WTC11 (cell line): ENCODE measurements at regions not wholly inside any gene's neighbourhood (a gene's known extent, or its start where the extent isn't known, plus 50 kb on each side); places are given as distances from the start of the nearest gene placed in this dataset.

Experiments used
- ATF6 ChIP-seq: sonication (generic); formaldehyde crosslinking; IDR thresholded peaks from 2 replicates; pipeline ENCODE4 v1.8.1; 2023; ENCODE audit warnings: mild to moderate bottlenecking, missing genetic modification reagents
- CTCF ChIP-seq: fragments of 200-600 bp; IDR thresholded peaks from 2 replicates; pipeline ENCODE4 v1.8.0; 2022; ENCODE audit warnings: antibody characterized with exemption
- NR3C1 ChIP-seq: sonication (generic); formaldehyde crosslinking; conservative IDR thresholded peaks from 2 replicates; pipeline ENCODE4 v1.8.1; 2023; ENCODE audit warnings: low read depth, mild to moderate bottlenecking, missing genetic modification reagents
- ZBTB21 ChIP-seq: sonication (generic); formaldehyde crosslinking; IDR thresholded peaks from 2 replicates; pipeline ENCODE4 v1.8.1; 2023; ENCODE audit warnings: mild to moderate bottlenecking, missing genetic modification reagents, borderline replicate concordance
- TF ChIP-seq, protein P1 (sequence below): sonication (generic); formaldehyde crosslinking; IDR thresholded peaks from 2 replicates; pipeline ENCODE4 v1.8.0; 2022; ENCODE audit warnings: mild to moderate bottlenecking, missing genetic modification reagents
- TF ChIP-seq, protein P2 (sequence below): sonication (generic); formaldehyde crosslinking; IDR thresholded peaks from 2 replicates; pipeline ENCODE4 v1.8.0; 2023; ENCODE audit warnings: missing genetic modification reagents, mild to moderate bottlenecking, borderline replicate concordance

GRCh38 chr6:16914184-16914583 is 152.9 kb upstream of the ATXN1 start:
- no peak for TF ChIP-seq ATF6 (CRISPR knock-in tag)
- no peak for TF ChIP-seq CTCF
- TF ChIP-seq, protein P1, sequence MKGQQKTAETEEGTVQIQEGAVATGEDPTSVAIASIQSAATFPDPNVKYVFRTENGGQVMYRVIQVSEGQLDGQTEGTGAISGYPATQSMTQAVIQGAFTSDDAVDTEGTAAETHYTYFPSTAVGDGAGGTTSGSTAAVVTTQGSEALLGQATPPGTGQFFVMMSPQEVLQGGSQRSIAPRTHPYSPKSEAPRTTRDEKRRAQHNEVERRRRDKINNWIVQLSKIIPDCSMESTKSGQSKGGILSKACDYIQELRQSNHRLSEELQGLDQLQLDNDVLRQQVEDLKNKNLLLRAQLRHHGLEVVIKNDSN (CRISPR knock-in tag), result no peak
- TF ChIP-seq ZBTB21, result no peak
- no peak for TF ChIP-seq NR3C1 (CRISPR knock-in tag)
- TF ChIP-seq, protein P2, sequence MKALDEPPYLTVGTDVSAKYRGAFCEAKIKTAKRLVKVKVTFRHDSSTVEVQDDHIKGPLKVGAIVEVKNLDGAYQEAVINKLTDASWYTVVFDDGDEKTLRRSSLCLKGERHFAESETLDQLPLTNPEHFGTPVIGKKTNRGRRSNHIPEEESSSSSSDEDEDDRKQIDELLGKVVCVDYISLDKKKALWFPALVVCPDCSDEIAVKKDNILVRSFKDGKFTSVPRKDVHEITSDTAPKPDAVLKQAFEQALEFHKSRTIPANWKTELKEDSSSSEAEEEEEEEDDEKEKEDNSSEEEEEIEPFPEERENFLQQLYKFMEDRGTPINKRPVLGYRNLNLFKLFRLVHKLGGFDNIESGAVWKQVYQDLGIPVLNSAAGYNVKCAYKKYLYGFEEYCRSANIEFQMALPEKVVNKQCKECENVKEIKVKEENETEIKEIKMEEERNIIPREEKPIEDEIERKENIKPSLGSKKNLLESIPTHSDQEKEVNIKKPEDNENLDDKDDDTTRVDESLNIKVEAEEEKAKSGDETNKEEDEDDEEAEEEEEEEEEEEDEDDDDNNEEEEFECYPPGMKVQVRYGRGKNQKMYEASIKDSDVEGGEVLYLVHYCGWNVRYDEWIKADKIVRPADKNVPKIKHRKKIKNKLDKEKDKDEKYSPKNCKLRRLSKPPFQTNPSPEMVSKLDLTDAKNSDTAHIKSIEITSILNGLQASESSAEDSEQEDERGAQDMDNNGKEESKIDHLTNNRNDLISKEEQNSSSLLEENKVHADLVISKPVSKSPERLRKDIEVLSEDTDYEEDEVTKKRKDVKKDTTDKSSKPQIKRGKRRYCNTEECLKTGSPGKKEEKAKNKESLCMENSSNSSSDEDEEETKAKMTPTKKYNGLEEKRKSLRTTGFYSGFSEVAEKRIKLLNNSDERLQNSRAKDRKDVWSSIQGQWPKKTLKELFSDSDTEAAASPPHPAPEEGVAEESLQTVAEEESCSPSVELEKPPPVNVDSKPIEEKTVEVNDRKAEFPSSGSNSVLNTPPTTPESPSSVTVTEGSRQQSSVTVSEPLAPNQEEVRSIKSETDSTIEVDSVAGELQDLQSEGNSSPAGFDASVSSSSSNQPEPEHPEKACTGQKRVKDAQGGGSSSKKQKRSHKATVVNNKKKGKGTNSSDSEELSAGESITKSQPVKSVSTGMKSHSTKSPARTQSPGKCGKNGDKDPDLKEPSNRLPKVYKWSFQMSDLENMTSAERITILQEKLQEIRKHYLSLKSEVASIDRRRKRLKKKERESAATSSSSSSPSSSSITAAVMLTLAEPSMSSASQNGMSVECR (CRISPR knock-in tag), result no peak
